BE2C (cell line): ENCODE measurements at regions not wholly inside any gene's neighbourhood (a gene's known extent, or its start where the extent isn't known, plus 50 kb on each side); places are given as distances from the start of the nearest gene placed in this dataset.

Experiments used
- DNase-seq: peaks from one replicate; pipeline ENCODE4 v3.0.0-alpha.2; 2020
- H3K27me3 ChIP-seq: fragments of 250-450 bp; sonication (Bioruptor Pico); 2 replicates; pipeline ENCODE4 v1.5.1; 2020; ENCODE audit warnings: mild to moderate bottlenecking
- H3K36me3 ChIP-seq: fragments of 250-450 bp; sonication (Bioruptor Pico); 2 replicates; pipeline ENCODE4 v1.5.1; 2020; ENCODE audit warnings: mild to moderate bottlenecking
- H3K4me1 ChIP-seq: fragments of 250-450 bp; sonication (Bioruptor Pico); 2 replicates; pipeline ENCODE4 v1.5.1; 2020
- H3K4me3 ChIP-seq: 2 replicates; pipeline ENCODE4 v1.5.1; 2011; ENCODE audit warnings: low read depth, low read length
- H3K9me3 ChIP-seq: fragments of 250-450 bp; sonication (Bioruptor Pico); 2 replicates; pipeline ENCODE4 v1.5.1; 2020
- CTCF ChIP-seq: IDR thresholded peaks from 2 replicates; pipeline ENCODE4 v1.5.1; 2012; ENCODE audit warnings: mild to moderate bottlenecking, low read depth, low read length

- no peak overlapping the region for H3K4me3 ChIP-seq
- H3K36me3 ChIP-seq: no peaks in the 10 kb centered on the region
- peaks cover 16% of the 10 kb centered on the region for H3K4me1 ChIP-seq
- no peaks in the 10 kb centered on the region for H3K27me3 ChIP-seq
- no peak for DNase-seq
- H3K9me3 ChIP-seq: no peaks in the 10 kb centered on the region
- no peak for TF ChIP-seq CTCF
Measured at GRCh38 chr2:234689911-234690379, 193.1 kb upstream of the ARL4C start.

GRCh38 chr2:234687718-234688475, 191.0 kb upstream of the ARL4C start:
- Histone ChIP-seq H3K27me3 (no peaks in the 10 kb centered on the region), H3K4me3 (no peak overlapping the region), H3K36me3 (no peaks in the 10 kb centered on the region), H3K4me1 (peaks cover 16% of the 10 kb centered on the region), H3K9me3 (no peaks in the 10 kb centered on the region)
- no peak for TF ChIP-seq CTCF
- DNase-seq: no peak

- Histone ChIP-seq H3K4me3 (no peak overlapping the region), H3K9me3 (no peaks in the 10 kb centered on the region), H3K36me3 (no peaks in the 10 kb centered on the region), H3K27me3 (no peaks in the 10 kb centered on the region), H3K4me1 (peaks cover 8% of the 10 kb centered on the region)
- no peak for DNase-seq
- no peak for TF ChIP-seq CTCF
Measured at GRCh38 chr2:234686088-234686890, 189.4 kb upstream of the ARL4C start.

GRCh38 chr2:234684466-234684865, 187.6 kb upstream of the ARL4C start:
- no peak for DNase-seq
- no peaks in the 10 kb centered on the region for H3K27me3 ChIP-seq
- no peak overlapping the region for H3K4me3 ChIP-seq
- TF ChIP-seq CTCF: no peak
- H3K4me1 ChIP-seq: no peaks in the 10 kb centered on the region
- no peaks in the 10 kb centered on the region for H3K9me3 ChIP-seq
- no peaks in the 10 kb centered on the region for H3K36me3 ChIP-seq

GRCh38 chr2:234683950-234684349, 187.1 kb upstream of the ARL4C start:
- Histone ChIP-seq H3K4me1 (no peaks in the 10 kb centered on the region), H3K4me3 (no peak overlapping the region), H3K36me3 (no peaks in the 10 kb centered on the region), H3K9me3 (no peaks in the 10 kb centered on the region), H3K27me3 (no peaks in the 10 kb centered on the region)
- DNase-seq: no peak
- no peak for TF ChIP-seq CTCF
